Testis (tissue), 2 donors: ENCODE measurements at regions not wholly inside any gene's neighbourhood (a gene's known extent, or its start where the extent isn't known, plus 50 kb on each side); places are given as distances from the start of the nearest gene placed in this dataset.

Experiments
- DNase-seq: peaks from one replicate; pipeline ENCODE4 v3.0.0-alpha.2; 2019
- H3K27ac ChIP-seq, 2 donors: fragments of 200-600 bp; sonication (generic); one replicate each; pipeline ENCODE4 v1.5.1; 2019
- H3K27me3 ChIP-seq: fragments of 200-600 bp; sonication (generic); one replicate; pipeline ENCODE4 v1.5.1; 2019
- H3K36me3 ChIP-seq: fragments of 200-600 bp; sonication (generic); one replicate; pipeline ENCODE4 v1.5.1; 2017; ENCODE audit warnings: low read depth; ENCODE audit errors: missing control alignments
- H3K4me1 ChIP-seq: fragments of 200-600 bp; sonication (generic); one replicate; pipeline ENCODE4 v1.5.1; 2019
- H3K4me3 ChIP-seq, 2 donors: fragments of 200-600 bp; sonication (generic); one replicate each; pipeline ENCODE4 v1.5.1; 2017 to 2019
- H3K9me3 ChIP-seq: fragments of 200-600 bp; sonication (generic); one replicate; pipeline ENCODE4 v1.5.1; 2017
- CTCF ChIP-seq, 3 experiments: fragments of 450-650 bp in 2 of 3; fragments of 200-600 bp in 1 of 3; sonication (generic) in 1 of 3; IDR thresholded peaks; one replicate each; pipeline ENCODE4 v1.5.1; 2016 to 2019; ENCODE audit warnings: antibody characterized with exemption in 3 of 3, mild to moderate bottlenecking in 2 of 3, moderate library complexity in 1 of 3
- POLR2A ChIP-seq: fragments of 450-650 bp; IDR thresholded peaks from one replicate; pipeline ENCODE4 v1.6.1; 2017; ENCODE audit warnings: antibody characterized with exemption, mild to moderate bottlenecking, moderate library complexity
- WGBS, 2 donors: methylation state at CpG; one replicate each; pipeline ENCODE4 v1.1.5; 2018; 5-methylcytosine and 5-hydroxymethylcytosine counted together
- intact Hi-C: fragments of 100-400 bp; cut with DNase I; formaldehyde crosslinking; loops from one replicate; pipeline ENCODE4 v1.15.1; 2023; ENCODE audit warnings: low total_unique reads

- no peaks in the 10 kb centered on the region for H3K9me3 ChIP-seq
- H3K27me3 ChIP-seq: no peaks in the 10 kb centered on the region
- intact Hi-C loops: no loop called here
- no peak overlapping the region for H3K27ac ChIP-seq
- H3K36me3 ChIP-seq: no peaks in the 10 kb centered on the region
- no peak for DNase-seq
- TF ChIP-seq POLR2A (no peak), CTCF (IDR thresholded peaks at IDR 0.05) (no peak)
- H3K4me1 ChIP-seq: no peaks in the 10 kb centered on the region
- no peak overlapping the region for H3K4me3 ChIP-seq
- WGBS, 2 donors: 85 to 91% methylated on average over 2 of the region's 2 CpGs
These were observed 568.0 kb upstream of the MDFIC2 start for GRCh38 chr3:70880421-70880820.

GRCh38 chr3:70876154-70876553 is 563.7 kb upstream of the MDFIC2 start:
- no peaks in the 10 kb centered on the region for H3K9me3 ChIP-seq
- H3K4me1 ChIP-seq: no peaks in the 10 kb centered on the region
- H3K27ac ChIP-seq: no peak overlapping the region
- H3K4me3 ChIP-seq: no peak overlapping the region
- intact Hi-C loops: no loop called here
- H3K36me3 ChIP-seq: no peaks in the 10 kb centered on the region
- TF ChIP-seq CTCF (IDR thresholded peaks at IDR 0.05): no peak
- TF ChIP-seq POLR2A: no peak
- H3K27me3 ChIP-seq: no peaks in the 10 kb centered on the region
- no peak for DNase-seq
- WGBS, 2 donors: 94% methylated on average over 3 of the region's 3 CpGs

GRCh38 chr3:70874196-70874595 is 561.8 kb upstream of the MDFIC2 start:
- Histone ChIP-seq H3K4me3 (no peak overlapping the region), H3K27me3 (no peaks in the 10 kb centered on the region), H3K27ac (no peak overlapping the region), H3K4me1 (no peaks in the 10 kb centered on the region), H3K9me3 (no peaks in the 10 kb centered on the region), H3K36me3 (no peaks in the 10 kb centered on the region)
- 77% methylated on average over 3 of the region's 3 CpGs for WGBS, 2 donors
- DNase-seq: no peak
- TF ChIP-seq POLR2A (no peak), CTCF (IDR thresholded peaks at IDR 0.05) (no peak)
- intact Hi-C loops: no loop called here

- WGBS, 2 donors: 91 to 92% methylated on average over 5 of the region's 5 CpGs
- Histone ChIP-seq H3K36me3 (no peaks in the 10 kb centered on the region), H3K9me3 (no peaks in the 10 kb centered on the region), H3K27me3 (no peaks in the 10 kb centered on the region), H3K4me3 (no peak overlapping the region), H3K27ac (no peak overlapping the region), H3K4me1 (no peaks in the 10 kb centered on the region)
- intact Hi-C loops: no loop called here
- DNase-seq: no peak
- TF ChIP-seq POLR2A: no peak
These were observed 561.2 kb upstream of the MDFIC2 start for GRCh38 chr3:70873686-70874085.

GRCh38 chr3:70871909-70872656 is 559.6 kb upstream of the MDFIC2 start:
- Histone ChIP-seq H3K27ac (no peak overlapping the region), H3K27me3 (no peaks in the 10 kb centered on the region), H3K36me3 (no peaks in the 10 kb centered on the region), H3K4me3 (no peak overlapping the region), H3K4me1 (no peaks in the 10 kb centered on the region), H3K9me3 (no peaks in the 10 kb centered on the region)
- TF ChIP-seq CTCF (IDR thresholded peaks at IDR 0.05) (no peak), POLR2A (no peak)
- DNase-seq: no peak
- 88 to 89% methylated on average over 4 of the region's 4 CpGs for WGBS, 2 donors
- intact Hi-C loops: no loop called here
